K562 (cell line): ENCODE measurements at regions not wholly inside any gene's neighbourhood (a gene's known extent, or its start where the extent isn't known, plus 50 kb on each side); places are given as distances from the start of the nearest gene placed in this dataset.

Experiments
- DMBX1 ChIP-seq: fragments of 250-450 bp; sonication (Bioruptor Pico); IDR thresholded peaks from 2 replicates; pipeline ENCODE4 v1.8.0; 2022; ENCODE audit warnings: inconsistent platforms, mild to moderate bottlenecking, moderate library complexity, borderline replicate concordance
- EHMT2 ChIP-seq: fragments of 450-650 bp; IDR thresholded peaks from 2 replicates; pipeline ENCODE4 v1.6.1; 2018; ENCODE audit warnings: antibody characterized with exemption
- IFI16 ChIP-seq: fragments of 250-450 bp; sonication (Bioruptor Pico); IDR thresholded peaks from 2 replicates; pipeline ENCODE4 v2.1.2; 2022; ENCODE audit warnings: mild to moderate bottlenecking, inconsistent platforms
- KDM2B ChIP-seq: fragments of 250-450 bp; sonication (Bioruptor Pico); IDR thresholded peaks from 2 replicates; pipeline ENCODE4 v1.8.0; 2021; ENCODE audit warnings: mild to moderate bottlenecking, moderate library complexity
- KDM5B ChIP-seq: fragments of 200-600 bp; sonication (generic); IDR thresholded peaks from 2 replicates; pipeline ENCODE4 v1.6.1; 2012; ENCODE audit warnings: low read depth, mild to moderate bottlenecking, moderate library complexity, low read length, control low read depth, inconsistent platforms; ENCODE audit not compliant: insufficient replicate concordance
- NONO ChIP-seq, 2 experiments: fragments of 200-400 bp in 1 of 2; fragments of 450-650 bp in 1 of 2; formaldehyde crosslinking in 1 of 2; IDR thresholded peaks; 2 replicates each; pipeline ENCODE4 v1.6.1; 2017; ENCODE audit warnings: low read depth in 2 of 2, mild to moderate bottlenecking in 2 of 2, moderate library complexity in 2 of 2, low read length in 1 of 2
- PHF8 ChIP-seq: fragments of 200-600 bp; sonication (generic); IDR thresholded peaks from 2 replicates; pipeline ENCODE4 v1.6.1; 2012; ENCODE audit warnings: mixed run types, mild to moderate bottlenecking, inconsistent platforms, low read length, moderate library complexity, borderline replicate concordance
- POLR2G ChIP-seq: fragments of 200-400 bp; formaldehyde crosslinking; IDR thresholded peaks from 2 replicates; pipeline ENCODE4 v1.6.1; 2017; ENCODE audit warnings: low read depth, mild to moderate bottlenecking, antibody characterized with exemption, low read length, moderate library complexity
- POU5F1 ChIP-seq: fragments of 150-350 bp; IDR thresholded peaks from 2 replicates; pipeline ENCODE4 v1.6.1; 2014; ENCODE audit warnings: borderline replicate concordance, low read length, low read depth, mild to moderate bottlenecking; ENCODE audit not compliant: partially characterized antibody
- TAF1 ChIP-seq: IDR thresholded peaks from 2 replicates; pipeline ENCODE4 v1.6.1; 2011; ENCODE audit warnings: mild to moderate bottlenecking, low read length, moderate library complexity; ENCODE audit not compliant: insufficient read depth, control insufficient read depth, severe bottlenecking; ENCODE audit errors: extremely low read depth
- TF ChIP-seq, protein P1 (sequence below), 2 experiments: IDR thresholded peaks; 2 replicates each; pipeline ENCODE4 v1.6.1; 2011; ENCODE audit warnings: borderline replicate concordance in 1 of 2, control low read depth in 1 of 2, low read depth in 1 of 2, low read length in 1 of 2, mild to moderate bottlenecking in 1 of 2, mixed read lengths in 1 of 2, moderate library complexity in 1 of 2; ENCODE audit not compliant: insufficient read depth in 1 of 2, insufficient read length in 1 of 2, poor library complexity in 1 of 2, severe bottlenecking in 1 of 2; ENCODE audit errors: extremely low read depth in 1 of 2
- TF ChIP-seq, protein P2 (sequence below), 3 experiments: fragments of 200-800 bp in 1 of 3; fragments of 250-450 bp in 1 of 3; fragments of 450-650 bp in 1 of 3; sonication (Bioruptor Pico) in 1 of 3; sonication (Bioruptor generic) in 1 of 3; formaldehyde crosslinking in 1 of 3; IDR thresholded peaks; 2 replicates each; pipeline versions ENCODE4 v1.6.1 to v1.8.0; 2016 to 2022; ENCODE audit warnings: mild to moderate bottlenecking in 2 of 3, missing genetic modification characterization in 2 of 3, missing compliant biosample characterization in 1 of 3, moderate library complexity in 1 of 3

DNA sequence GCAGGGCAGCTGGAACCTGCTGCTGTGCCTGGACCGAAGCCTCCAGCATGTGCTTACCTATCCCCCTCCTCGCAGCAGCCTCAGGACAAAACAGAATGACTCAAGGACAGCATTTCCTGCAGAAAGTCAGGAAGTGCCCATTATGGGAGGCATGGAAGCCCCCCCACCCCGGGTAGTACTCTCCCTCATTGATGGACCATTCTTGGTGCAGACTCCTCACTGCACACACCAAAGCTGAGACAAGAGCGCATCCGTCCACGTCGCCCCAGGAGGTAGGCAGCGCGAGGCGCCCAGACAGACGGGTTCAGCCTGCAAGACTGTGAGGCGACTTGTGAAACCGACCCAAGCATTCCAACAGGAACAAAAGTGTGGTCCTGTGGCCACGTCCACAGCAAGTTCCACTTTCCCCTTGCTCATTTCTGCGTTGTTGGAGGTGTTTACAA lies 243.9 kb upstream of the ATXN7L3B start (continued):
- TF ChIP-seq, protein P1, sequence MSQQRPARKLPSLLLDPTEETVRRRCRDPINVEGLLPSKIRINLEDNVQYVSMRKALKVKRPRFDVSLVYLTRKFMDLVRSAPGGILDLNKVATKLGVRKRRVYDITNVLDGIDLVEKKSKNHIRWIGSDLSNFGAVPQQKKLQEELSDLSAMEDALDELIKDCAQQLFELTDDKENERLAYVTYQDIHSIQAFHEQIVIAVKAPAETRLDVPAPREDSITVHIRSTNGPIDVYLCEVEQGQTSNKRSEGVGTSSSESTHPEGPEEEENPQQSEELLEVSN (IDR thresholded peaks at IDR 0.05; ENCODE audit: borderline replicate concordance in 1 of 2, extremely low read depth in 1 of 2, insufficient read depth in 1 of 2, insufficient read length in 1 of 2, low read depth in 1 of 2, low read length in 1 of 2, poor library complexity in 1 of 2, severe bottlenecking in 1 of 2): peak in 1 of 2 experiments; percentile 67
- no peak for TF ChIP-seq NONO (IDR thresholded peaks at IDR 0.05; ENCODE audit: low read depth in 2 of 2, low read length in 1 of 2)
- peak; percentile 21 for TF ChIP-seq TAF1
- no peak for TF ChIP-seq EHMT2
- peak; percentile 54; the same call in 1 of the 2 replicates for TF ChIP-seq POLR2G
- TF ChIP-seq DMBX1 (CRISPR knock-in tag): no peak
- no peak for TF ChIP-seq IFI16
- TF ChIP-seq KDM5B: peak; percentile 61
- TF ChIP-seq, protein P2, sequence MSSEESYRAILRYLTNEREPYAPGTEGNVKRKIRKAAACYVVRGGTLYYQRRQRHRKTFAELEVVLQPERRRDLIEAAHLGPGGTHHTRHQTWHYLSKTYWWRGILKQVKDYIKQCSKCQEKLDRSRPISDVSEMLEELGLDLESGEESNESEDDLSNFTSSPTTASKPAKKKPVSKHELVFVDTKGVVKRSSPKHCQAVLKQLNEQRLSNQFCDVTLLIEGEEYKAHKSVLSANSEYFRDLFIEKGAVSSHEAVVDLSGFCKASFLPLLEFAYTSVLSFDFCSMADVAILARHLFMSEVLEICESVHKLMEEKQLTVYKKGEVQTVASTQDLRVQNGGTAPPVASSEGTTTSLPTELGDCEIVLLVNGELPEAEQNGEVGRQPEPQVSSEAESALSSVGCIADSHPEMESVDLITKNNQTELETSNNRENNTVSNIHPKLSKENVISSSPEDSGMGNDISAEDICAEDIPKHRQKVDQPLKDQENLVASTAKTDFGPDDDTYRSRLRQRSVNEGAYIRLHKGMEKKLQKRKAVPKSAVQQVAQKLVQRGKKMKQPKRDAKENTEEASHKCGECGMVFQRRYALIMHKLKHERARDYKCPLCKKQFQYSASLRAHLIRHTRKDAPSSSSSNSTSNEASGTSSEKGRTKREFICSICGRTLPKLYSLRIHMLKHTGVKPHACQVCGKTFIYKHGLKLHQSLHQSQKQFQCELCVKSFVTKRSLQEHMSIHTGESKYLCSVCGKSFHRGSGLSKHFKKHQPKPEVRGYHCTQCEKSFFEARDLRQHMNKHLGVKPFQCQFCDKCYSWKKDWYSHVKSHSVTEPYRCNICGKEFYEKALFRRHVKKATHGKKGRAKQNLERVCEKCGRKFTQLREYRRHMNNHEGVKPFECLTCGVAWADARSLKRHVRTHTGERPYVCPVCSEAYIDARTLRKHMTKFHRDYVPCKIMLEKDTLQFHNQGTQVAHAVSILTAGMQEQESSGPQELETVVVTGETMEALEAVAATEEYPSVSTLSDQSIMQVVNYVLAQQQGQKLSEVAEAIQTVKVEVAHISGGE (CRISPR knock-in tag; IDR thresholded peaks at IDR 0.05): no peak
- TF ChIP-seq PHF8: peak; percentile 25; the same call in 1 of the 2 replicates
- TF ChIP-seq KDM2B (CRISPR knock-in tag): no peak
- TF ChIP-seq POU5F1: no peak
